Endothelial cell of umbilical vein (primary cell): ENCODE measurements at regions not wholly inside any gene's neighbourhood (a gene's known extent, or its start where the extent isn't known, plus 50 kb on each side); places are given as distances from the start of the nearest gene placed in this dataset.

Source experiments
- CTCF ChIP-seq, 2 donors: IDR thresholded peaks; 1 replicate in 1 of 2; 2 replicates in 1 of 2; pipeline ENCODE4 v1.5.1; 2011; ENCODE audit warnings: low read length in 2 of 2, mild to moderate bottlenecking in 2 of 2, moderate library complexity in 2 of 2, control low read depth in 1 of 2, inconsistent platforms in 1 of 2, low read depth in 1 of 2; ENCODE audit not compliant: insufficient read depth in 1 of 2; ENCODE audit errors: extremely low read depth in 1 of 2
- EZH2 ChIP-seq: IDR thresholded peaks from 2 replicates; pipeline ENCODE4 v1.6.1; 2012; ENCODE audit warnings: borderline replicate concordance, low read depth, mild to moderate bottlenecking, moderate library complexity, low read length, inconsistent platforms; ENCODE audit not compliant: severe bottlenecking
- POLR2A ChIP-seq: IDR thresholded peaks from 2 replicates; pipeline ENCODE4 v1.6.1; 2012; ENCODE audit warnings: low read depth, mild to moderate bottlenecking, control low read depth, low read length

- TF ChIP-seq EZH2 (no peak), CTCF (IDR thresholded peaks at IDR 0.05; ENCODE audit: extremely low read depth in 1 of 2, insufficient read depth in 1 of 2, low read depth in 1 of 2, low read length in 2 of 2) (no peak), POLR2A (no peak)
Observed at GRCh38 chr5:115450741-115451140, 93.8 kb downstream of the FEM1C start.
